ENCODE measurements at regions not wholly inside any gene's neighbourhood (a gene's known extent, or its start where the extent isn't known, plus 50 kb on each side); places are given as distances from the start of the nearest gene placed in this dataset.

- Histone ChIP-seq H3K36me3 (no peaks in the 10 kb centered on the region), H3K27ac (no peak overlapping the region), H3K9me3 (no peaks in the 10 kb centered on the region), H3K4me3 (replicated peaks in 1 of 3) (no peak overlapping the region), H3K4me1 (no peaks in the 10 kb centered on the region), H3K27me3 (no peaks in the 10 kb centered on the region)
- TF ChIP-seq POLR2A (IDR thresholded peaks at IDR 0.05) (no peak), CTCF (IDR thresholded peaks at IDR 0.05) (no peak)
- WGBS, 2 donors: 63 to 79% methylated on average over 17 of the region's 17 CpGs
- no peak for DNase-seq
- intact Hi-C loops (cut with DNase I): no loop called here
Observed at GRCh38 chr10:47095848-47096612, 184.8 kb downstream of the PTPN20 start.

- TF ChIP-seq CTCF (IDR thresholded peaks at IDR 0.05) (no peak), POLR2A (IDR thresholded peaks at IDR 0.05) (no peak)
- intact Hi-C loops (cut with DNase I): no loop called here
- Histone ChIP-seq H3K9me3 (no peaks in the 10 kb centered on the region), H3K27ac (no peak overlapping the region), H3K4me1 (no peaks in the 10 kb centered on the region), H3K36me3 (no peaks in the 10 kb centered on the region), H3K27me3 (no peaks in the 10 kb centered on the region), H3K4me3 (replicated peaks in 1 of 3) (no peak overlapping the region)
- 93 to 97% methylated on average over 3 of the region's 3 CpGs for WGBS, 2 donors
- no peak for DNase-seq
Observed at GRCh38 chr10:47098238-47098637, 187.0 kb downstream of the PTPN20 start.

- H3K27ac ChIP-seq: no peak overlapping the region
- H3K9me3 ChIP-seq: no peaks in the 10 kb centered on the region
- no peak overlapping the region for H3K4me3 ChIP-seq (replicated peaks in 1 of 3)
- no peaks in the 10 kb centered on the region for H3K4me1 ChIP-seq
- H3K36me3 ChIP-seq: no peaks in the 10 kb centered on the region
- DNase-seq: no peak
- intact Hi-C loops (cut with DNase I): no loop called here
- TF ChIP-seq POLR2A (IDR thresholded peaks at IDR 0.05): no peak
- TF ChIP-seq CTCF (IDR thresholded peaks at IDR 0.05): no peak
- whole genome bisulfite sequencing, 2 donors: 94 to 96% methylated on average over 11 of the region's 11 CpGs
- H3K27me3 ChIP-seq: no peaks in the 10 kb centered on the region
Observed at GRCh38 chr10:47098964-47099363, 187.7 kb downstream of the PTPN20 start.

GRCh38 chr10:47099474-47099873 is 188.2 kb downstream of the PTPN20 start:
- WGBS, 2 donors: 85 to 90% methylated on average over 7 of the region's 7 CpGs
- DNase-seq: no peak
- Histone ChIP-seq H3K36me3 (no peaks in the 10 kb centered on the region), H3K4me3 (replicated peaks in 1 of 3) (no peak overlapping the region), H3K9me3 (no peaks in the 10 kb centered on the region), H3K27me3 (no peaks in the 10 kb centered on the region), H3K4me1 (no peaks in the 10 kb centered on the region), H3K27ac (no peak overlapping the region)
- intact Hi-C loops (cut with DNase I): no loop called here
- TF ChIP-seq POLR2A (IDR thresholded peaks at IDR 0.05) (no peak), CTCF (IDR thresholded peaks at IDR 0.05) (no peak)

GRCh38 chr10:47101196-47101595 is 190.0 kb downstream of the PTPN20 start:
- no peak for DNase-seq
- no peaks in the 10 kb centered on the region for H3K36me3 ChIP-seq
- H3K4me1 ChIP-seq: no peaks in the 10 kb centered on the region
- H3K4me3 ChIP-seq (replicated peaks in 1 of 3): no peak overlapping the region
- H3K27me3 ChIP-seq: no peaks in the 10 kb centered on the region
- no peak for TF ChIP-seq CTCF (IDR thresholded peaks at IDR 0.05)
- TF ChIP-seq POLR2A (IDR thresholded peaks at IDR 0.05): no peak
- intact Hi-C loops (cut with DNase I): no loop called here
- H3K9me3 ChIP-seq: no peaks in the 10 kb centered on the region
- H3K27ac ChIP-seq: no peak overlapping the region
- WGBS, 2 donors: 88 to 96% methylated on average over 5 of the region's 5 CpGs

Data from thyroid gland (tissue), 4 donors.